Activated CD4-positive, alpha-beta T cell treated with anti-CD3 and anti-CD28 coated beads, Interleukin-2, amount 10 ng/mL, durations not matched to agents 7 days and 5 days (primary cell): ENCODE measurements at regions not wholly inside any gene's neighbourhood (a gene's known extent, or its start where the extent isn't known, plus 50 kb on each side); places are given as distances from the start of the nearest gene placed in this dataset.
"Not testable (repeated sequence)": the region's sequence is repeated elsewhere in the genome, so short reads cannot be mapped to it uniquely, and the experiment has no call there.

Source experiments
- CTCF ChIA-PET: fragments of 350-600 bp; sonication (Branson Sonifier 250); formaldehyde crosslinking; loops from one replicate; lab custom pipeline; 2021; ENCODE audit warnings: antibody characterized with exemption; lab: Charles Lee
- POLR2A ChIA-PET: fragments of 350-600 bp; sonication (Branson Sonifier 250); formaldehyde crosslinking; loops from one replicate; lab custom pipeline; 2021; ENCODE audit warnings: antibody characterized with exemption; lab: Charles Lee
- DNase-seq: peaks from one replicate; pipeline ENCODE4 v3.0.0-alpha.2; 2020
- H3K27ac Mint-ChIP-seq: one replicate; pipeline ENCODE4 v1.8.0; 2021; ENCODE audit warnings: mild to moderate bottlenecking, moderate library complexity, mixed read lengths
- H3K27me3 Mint-ChIP-seq: one replicate; pipeline ENCODE4 v1.8.0; 2021; ENCODE audit warnings: mixed read lengths
- H3K36me3 Mint-ChIP-seq: one replicate; pipeline ENCODE4 v1.8.0; 2021; ENCODE audit warnings: low read depth, mixed read lengths
- H3K4me1 Mint-ChIP-seq: one replicate; pipeline ENCODE4 v1.8.0; 2021; ENCODE audit warnings: mixed read lengths
- H3K4me3 Mint-ChIP-seq: one replicate; pipeline ENCODE4 v1.8.0; 2021; ENCODE audit warnings: mild to moderate bottlenecking, moderate library complexity, mixed read lengths
- H3K9me3 Mint-ChIP-seq: one replicate; pipeline ENCODE4 v1.8.0; 2021; ENCODE audit warnings: mixed read lengths

DNA sequence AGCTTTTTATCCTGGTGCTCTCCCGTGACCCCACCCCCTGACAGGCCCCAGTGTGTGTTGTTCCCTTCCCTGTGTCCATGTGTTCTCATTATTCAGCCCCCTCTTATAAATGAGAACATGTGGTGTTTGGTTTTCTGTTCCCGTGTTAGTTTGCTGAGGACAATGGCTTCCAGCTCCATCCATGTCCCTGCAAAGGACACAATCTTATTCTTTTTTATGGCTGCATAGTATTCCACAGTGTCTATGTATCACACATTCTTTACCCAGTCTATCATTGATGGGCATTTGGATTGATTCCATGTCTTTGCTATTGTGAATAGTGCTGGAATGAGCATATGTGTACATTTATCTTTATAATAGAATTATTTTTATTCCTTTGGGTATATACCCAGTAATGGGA is 360.5 kb downstream of the GATA3 start:
- H3K36me3 Mint-ChIP-seq, POLR2A ChIA-PET, H3K4me3 Mint-ChIP-seq, DNase-seq, H3K27me3 Mint-ChIP-seq, H3K27ac Mint-ChIP-seq, H3K9me3 Mint-ChIP-seq: not testable (repeated sequence)
- peaks cover 23% of the 10 kb centered on the region for H3K4me1 Mint-ChIP-seq
- CTCF ChIA-PET = interaction anchor here (1.4 to 2.6 kb wide), 2 partner anchors 10 to 12 kb away, joined by 6 to 11 read pairs; no protein-coding TSS in a partner anchor

DNA sequence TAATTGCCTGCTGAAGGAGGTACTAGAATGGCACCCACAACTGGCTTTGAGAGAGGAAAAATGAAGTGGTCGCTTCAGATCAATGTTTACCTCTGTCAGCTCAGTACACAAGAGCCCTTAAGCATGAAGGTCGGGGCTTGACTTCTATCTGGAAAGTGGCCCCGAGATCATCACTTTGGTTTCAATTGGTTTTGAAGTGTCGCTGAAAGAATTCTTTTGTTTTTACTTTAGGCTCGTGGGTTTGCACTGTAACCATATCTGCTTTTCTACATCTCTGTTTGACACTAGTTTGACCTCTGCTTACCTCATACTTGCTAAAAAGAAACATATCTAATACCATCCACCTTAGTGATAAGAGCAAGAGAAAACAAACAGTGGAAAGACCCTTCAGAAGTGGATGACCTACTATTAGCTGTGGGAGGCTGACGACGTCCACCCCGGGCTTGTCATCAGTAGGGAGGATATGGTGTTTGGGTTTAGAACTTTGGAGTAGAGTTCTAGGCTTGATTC is 361.8 kb downstream of the GATA3 start:
- Mint-ChIP-seq H3K36me3 (peaks cover 2% of the 10 kb centered on the region), H3K9me3 (no peaks in the 10 kb centered on the region), H3K27ac (no peak overlapping the region), H3K27me3 (peaks cover 2% of the 10 kb centered on the region), H3K4me3 (no peak overlapping the region), H3K4me1 (peaks cover 23% of the 10 kb centered on the region)
- ChIA-PET CTCF (interaction anchor here (0.8 to 2.6 kb wide), 2 partner anchors 9 to 14 kb away, joined by 3 to 11 read pairs; no protein-coding TSS in a partner anchor), POLR2A (no interaction called here)
- peak; percentile 29 for DNase-seq

DNA sequence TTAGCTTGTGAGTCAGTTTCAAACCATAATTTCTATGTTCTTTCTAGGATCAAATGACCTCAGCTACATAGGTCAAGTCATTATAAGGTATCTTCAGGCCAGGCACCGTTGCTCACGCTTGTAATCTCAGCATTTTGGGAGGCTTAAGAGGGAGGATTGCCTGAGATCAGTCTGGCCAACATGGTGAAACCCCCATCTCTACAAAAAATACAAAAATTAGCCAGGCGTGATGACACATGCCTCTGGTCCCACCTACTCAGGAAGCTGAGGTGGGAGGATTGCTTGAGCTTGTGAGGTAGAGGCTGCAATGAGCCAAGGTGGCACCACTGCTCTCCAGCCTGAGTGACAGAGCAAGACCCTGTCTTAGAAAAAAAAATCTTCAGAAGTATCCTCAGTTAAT is 362.3 kb downstream of the GATA3 start:
- H3K4me3 Mint-ChIP-seq = no peak overlapping the region

GRCh38 chr10:8417631-8418030 is 363.1 kb downstream of the GATA3 start:
- ChIA-PET CTCF (interaction anchor here (0.9 kb wide), 1 partner anchor 16 kb away, joined by 3 read pairs; no protein-coding TSS in a partner anchor), POLR2A (no interaction called here)
- peaks cover 2% of the 10 kb centered on the region for H3K36me3 Mint-ChIP-seq
- H3K4me1 Mint-ChIP-seq = peaks cover 23% of the 10 kb centered on the region
- H3K9me3 Mint-ChIP-seq = no peaks in the 10 kb centered on the region
- H3K27me3 Mint-ChIP-seq = no peaks in the 10 kb centered on the region
- no peak for DNase-seq
- H3K27ac Mint-ChIP-seq = no peak overlapping the region
- H3K4me3 Mint-ChIP-seq = no peak overlapping the region

More for the DNA sequence above, 362.3 kb downstream of the GATA3 start:
- H3K27ac Mint-ChIP-seq = no peak overlapping the region
- no peak for DNase-seq
- peaks cover 2% of the 10 kb centered on the region for H3K36me3 Mint-ChIP-seq
- no peaks in the 10 kb centered on the region for H3K9me3 Mint-ChIP-seq
- peaks cover 23% of the 10 kb centered on the region for H3K4me1 Mint-ChIP-seq
- no peaks in the 10 kb centered on the region for H3K27me3 Mint-ChIP-seq
- CTCF ChIA-PET = interaction anchor here (0.9 to 2.6 kb wide), 2 partner anchors 14 to 17 kb away, joined by 3 to 11 read pairs; no protein-coding TSS in a partner anchor
- POLR2A ChIA-PET = no interaction called here

- ChIA-PET POLR2A (no interaction called here), CTCF (no interaction called here)
- Mint-ChIP-seq H3K36me3 (peaks cover 2% of the 10 kb centered on the region), H3K27me3 (no peaks in the 10 kb centered on the region), H3K4me3 (no peak overlapping the region), H3K4me1 (peaks cover 23% of the 10 kb centered on the region), H3K9me3 (no peaks in the 10 kb centered on the region), H3K27ac (no peak overlapping the region)
- DNase-seq = no peak
These were observed 364.1 kb downstream of the GATA3 start for GRCh38 chr10:8418631-8419030.

GRCh38 chr10:8420182-8420581 is 365.7 kb downstream of the GATA3 start:
- H3K4me3 Mint-ChIP-seq = no peak overlapping the region
- CTCF ChIA-PET = no interaction called here
- no peak for DNase-seq
- H3K36me3 Mint-ChIP-seq = peaks cover 3% of the 10 kb centered on the region
- no peaks in the 10 kb centered on the region for H3K9me3 Mint-ChIP-seq
- POLR2A ChIA-PET = no interaction called here
- H3K27ac Mint-ChIP-seq = no peak overlapping the region
- no peaks in the 10 kb centered on the region for H3K27me3 Mint-ChIP-seq
- H3K4me1 Mint-ChIP-seq = peaks cover 33% of the 10 kb centered on the region

DNA sequence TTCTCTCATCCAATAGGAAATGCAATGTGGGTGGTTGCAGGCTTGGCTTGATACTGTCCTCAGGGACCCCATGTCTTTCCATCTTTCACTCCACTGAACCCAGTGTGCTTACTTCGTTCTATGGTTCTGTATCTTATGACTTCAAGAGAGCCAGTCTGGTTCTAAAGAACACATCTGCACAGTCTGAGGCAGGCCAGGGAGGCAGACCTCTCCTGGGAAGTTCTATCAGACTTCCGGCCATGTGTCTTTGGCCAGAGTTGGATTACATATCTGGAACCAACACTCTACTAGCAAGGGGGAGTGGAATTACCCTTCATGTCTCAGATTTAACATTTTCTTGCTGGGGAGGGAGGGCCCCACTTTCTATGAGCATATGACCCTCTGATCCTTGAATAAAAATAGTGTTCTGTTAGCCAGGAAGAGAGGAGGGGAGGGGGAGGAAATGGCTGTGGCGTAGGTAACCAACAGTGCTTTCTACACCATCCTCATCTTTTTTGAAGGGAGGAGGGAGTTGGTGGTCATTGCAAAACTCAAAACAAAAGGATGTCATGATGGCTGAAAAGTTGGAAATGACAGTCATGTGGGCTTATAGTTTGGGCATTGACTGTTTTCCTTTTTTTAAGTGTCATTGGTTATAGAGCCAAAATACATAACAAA is 370.2 kb downstream of the GATA3 start:
- DNase-seq = no peak
- peaks cover 14% of the 10 kb centered on the region for H3K4me1 Mint-ChIP-seq

DNA sequence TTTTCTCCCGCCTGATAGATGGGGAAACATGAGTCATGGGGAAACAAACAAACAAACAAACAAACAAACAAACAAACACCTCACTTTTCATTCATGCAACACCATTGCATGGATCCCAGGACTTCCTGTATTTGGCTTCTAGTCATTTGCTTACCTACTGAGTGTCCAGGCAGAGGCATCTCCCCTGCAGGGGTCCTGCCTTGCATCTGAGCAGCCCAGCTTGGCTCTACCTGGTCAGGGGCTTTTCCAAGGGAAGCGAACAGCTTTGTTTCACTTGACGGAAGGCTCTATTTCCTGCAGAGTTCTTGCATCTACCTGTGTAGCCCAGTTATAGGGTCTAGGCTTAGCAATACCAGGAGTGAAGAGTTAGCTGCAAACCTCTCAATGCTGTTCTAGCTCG is 374.2 kb downstream of the GATA3 start:
- no peak overlapping the region for H3K4me3 Mint-ChIP-seq
- H3K27ac Mint-ChIP-seq = no peak overlapping the region
- peaks cover 17% of the 10 kb centered on the region for H3K4me1 Mint-ChIP-seq
- peaks cover 2% of the 10 kb centered on the region for H3K9me3 Mint-ChIP-seq
- peaks cover 9% of the 10 kb centered on the region for H3K27me3 Mint-ChIP-seq
- no peak for DNase-seq
- peaks cover 1% of the 10 kb centered on the region for H3K36me3 Mint-ChIP-seq
- CTCF ChIA-PET = interaction anchor here (1.7 kb wide), 1 partner anchor 18 kb away, joined by 5 read pairs; no protein-coding TSS in a partner anchor
- POLR2A ChIA-PET = no interaction called here

More for the DNA sequence above, 370.2 kb downstream of the GATA3 start:
- Mint-ChIP-seq H3K9me3 (no peaks in the 10 kb centered on the region), H3K27ac (peak overlapping the region; percentile 7), H3K36me3 (peaks cover 1% of the 10 kb centered on the region), H3K4me3 (no peak overlapping the region), H3K27me3 (peaks cover 3% of the 10 kb centered on the region)
- ChIA-PET CTCF (no interaction called here), POLR2A (no interaction called here)

DNA sequence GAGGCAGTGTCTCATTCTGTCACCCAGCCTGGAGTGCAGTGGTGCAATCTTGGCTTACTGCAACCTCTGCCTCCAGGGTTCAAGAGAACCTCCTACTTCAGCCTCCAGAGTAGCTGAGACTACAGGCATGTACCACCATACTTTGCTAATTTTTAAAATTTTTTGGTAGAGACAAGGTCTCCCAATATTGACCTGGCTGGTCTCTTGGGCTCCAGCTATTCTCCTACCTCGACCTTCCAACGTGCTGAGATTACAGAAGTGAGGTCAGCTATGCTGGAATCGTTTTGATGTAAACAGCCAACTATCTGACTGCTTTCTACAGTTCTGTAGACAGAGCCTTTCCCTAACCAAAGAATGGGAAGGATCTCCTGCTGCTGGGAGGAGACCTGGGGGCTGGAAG is 375.8 kb downstream of the GATA3 start:
- DNase-seq = no peak
- Mint-ChIP-seq H3K27ac (no peak overlapping the region), H3K36me3 (no peaks in the 10 kb centered on the region), H3K27me3 (peaks cover 13% of the 10 kb centered on the region), H3K4me1 (peaks cover 6% of the 10 kb centered on the region), H3K9me3 (peaks cover 5% of the 10 kb centered on the region), H3K4me3 (no peak overlapping the region)
- ChIA-PET POLR2A (no interaction called here), CTCF (interaction anchor here (1.5 to 1.7 kb wide), 3 partner anchors 16 to 207 kb away, joined by 4 to 5 read pairs (median 4); no protein-coding TSS in a partner anchor)

DNA sequence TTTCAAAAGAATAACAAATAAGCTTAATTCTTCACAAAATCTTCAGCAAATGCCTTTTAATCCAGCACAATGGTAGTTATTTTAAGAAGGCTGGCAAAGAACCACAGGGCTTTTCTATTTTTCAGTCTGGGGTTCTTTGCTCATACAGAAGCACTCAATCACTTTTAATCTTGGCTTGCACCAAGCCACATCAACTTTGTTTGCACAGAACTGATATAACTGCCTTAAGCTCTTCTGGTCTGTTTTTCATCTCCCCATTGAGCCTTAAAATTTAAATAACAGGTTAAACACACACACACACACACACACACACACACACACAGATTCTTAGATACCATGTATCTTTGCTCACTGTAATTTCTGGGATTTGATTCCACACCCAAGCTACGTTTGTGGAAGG is 377.0 kb downstream of the GATA3 start:
- Mint-ChIP-seq H3K27ac (no peak overlapping the region), H3K4me3 (no peak overlapping the region), H3K4me1 (peaks cover 5% of the 10 kb centered on the region), H3K9me3 (peaks cover 5% of the 10 kb centered on the region), H3K36me3 (no peaks in the 10 kb centered on the region), H3K27me3 (peaks cover 15% of the 10 kb centered on the region)
- CTCF ChIA-PET = interaction anchor here (0.7 to 1.9 kb wide), 4 partner anchors 9 to 208 kb away, joined by 3 to 4 read pairs (median 4); no protein-coding TSS in a partner anchor
- POLR2A ChIA-PET = interaction anchor here (0.9 kb wide), 1 partner anchor 371 kb away, joined by 6 read pairs; no protein-coding TSS in a partner anchor
- DNase-seq = no peak

- Mint-ChIP-seq H3K27ac (no peak overlapping the region), H3K4me1 (peaks cover 30% of the 10 kb centered on the region), H3K4me3 (no peak overlapping the region), H3K9me3 (peaks cover 7% of the 10 kb centered on the region), H3K36me3 (no peaks in the 10 kb centered on the region), H3K27me3 (peaks cover 15% of the 10 kb centered on the region)
- ChIA-PET CTCF (interaction anchor here (1.2 kb wide), 1 partner anchor 8 kb away, joined by 3 read pairs; no protein-coding TSS in a partner anchor), POLR2A (no interaction called here)
- DNase-seq = no peak
These were observed 380.9 kb downstream of the GATA3 start for GRCh38 chr10:8435186-8436055.

GRCh38 chr10:8437896-8438295 is 383.4 kb downstream of the GATA3 start:
- Mint-ChIP-seq H3K4me1 (peaks cover 27% of the 10 kb centered on the region), H3K36me3 (no peaks in the 10 kb centered on the region), H3K27ac (no peak overlapping the region), H3K27me3 (peaks cover 20% of the 10 kb centered on the region), H3K9me3 (peaks cover 5% of the 10 kb centered on the region), H3K4me3 (no peak overlapping the region)
- POLR2A ChIA-PET = interaction anchor here (1.0 kb wide), 1 partner anchor 106 kb away, joined by 3 read pairs; no protein-coding TSS in a partner anchor
- DNase-seq = no peak
- CTCF ChIA-PET = interaction anchor here (1.4 kb wide), 1 partner anchor 12 kb away, joined by 5 read pairs; no protein-coding TSS in a partner anchor
